Astrocyte (in vitro differentiated cells and primary cell): ENCODE measurements at regions not wholly inside any gene's neighbourhood (a gene's known extent, or its start where the extent isn't known, plus 50 kb on each side); places are given as distances from the start of the nearest gene placed in this dataset.
A peak's percentile ranks its signal among the peaks of the same experiment; 100 is the strongest.

Experiments used
- DNase-seq: peaks from one replicate; pipeline ENCODE4 v3.0.0-alpha.2; 2010; ENCODE audit warnings: low read depth
- FAIRE-seq: peaks from 2 replicates; lab custom pipeline; 2011; peaks lifted over from hg19 to GRCh38; lab: Jason Lieb, UNC
- H2AFZ ChIP-seq: 2 replicates; pipeline ENCODE4 v1.6.0; 2012; ENCODE audit warnings: low read depth, low read length, inconsistent platforms
- H3K27ac ChIP-seq: 2 replicates; pipeline ENCODE4 v1.5.1; 2011; ENCODE audit warnings: low read depth, low read length, inconsistent platforms
- H3K27me3 ChIP-seq: 2 replicates; pipeline ENCODE4 v1.6.0; 2011; ENCODE audit warnings: low read length, inconsistent platforms; ENCODE audit not compliant: insufficient read depth
- H3K36me3 ChIP-seq: 2 replicates; pipeline ENCODE4 v1.5.1; 2011; ENCODE audit warnings: low read length, inconsistent platforms; ENCODE audit not compliant: insufficient read depth
- H3K4me1 ChIP-seq: 2 replicates; pipeline ENCODE4 v1.5.1; 2011; ENCODE audit warnings: low read length, inconsistent platforms; ENCODE audit not compliant: insufficient read depth
- H3K4me2 ChIP-seq: 2 replicates; pipeline ENCODE4 v1.6.0; 2012; ENCODE audit warnings: low read length, inconsistent platforms
- H3K4me3 ChIP-seq: 2 replicates; pipeline ENCODE4 v1.5.1; 2011; ENCODE audit warnings: low read depth, mild to moderate bottlenecking, low read length, inconsistent platforms; ENCODE audit not compliant: insufficient read depth
- H3K79me2 ChIP-seq: 2 replicates; pipeline ENCODE4 v1.6.0; 2012; ENCODE audit warnings: mild to moderate bottlenecking, low read length, inconsistent platforms; ENCODE audit not compliant: insufficient read depth
- H3K9ac ChIP-seq: 2 replicates; pipeline ENCODE4 v1.6.0; 2012; ENCODE audit warnings: mild to moderate bottlenecking, low read length, inconsistent platforms
- H3K9me3 ChIP-seq: 2 replicates; pipeline ENCODE4 v1.5.1; 2012; ENCODE audit warnings: low read depth, mild to moderate bottlenecking, low read length, inconsistent platforms; ENCODE audit not compliant: insufficient read depth
- H4K20me1 ChIP-seq: 2 replicates; pipeline ENCODE4 v1.6.0; 2012; ENCODE audit warnings: low read length, inconsistent platforms; ENCODE audit not compliant: insufficient read depth
- H3K27ac Mint-ChIP-seq: one replicate; pipeline ENCODE4 v1.8.0; 2021; ENCODE audit warnings: mild to moderate bottlenecking, mixed read lengths; ENCODE audit not compliant: unreplicated experiment
- H3K27me3 Mint-ChIP-seq: one replicate; pipeline ENCODE4 v1.8.0; 2021; ENCODE audit warnings: low read depth, mixed read lengths; ENCODE audit not compliant: unreplicated experiment
- H3K36me3 Mint-ChIP-seq: one replicate; pipeline ENCODE4 v1.8.0; 2021; ENCODE audit warnings: low read depth, mixed read lengths; ENCODE audit not compliant: unreplicated experiment
- H3K4me1 Mint-ChIP-seq: one replicate; pipeline ENCODE4 v1.8.0; 2021; ENCODE audit warnings: low read depth, mixed read lengths; ENCODE audit not compliant: unreplicated experiment
- H3K4me3 Mint-ChIP-seq: one replicate; pipeline ENCODE4 v1.8.0; 2021; ENCODE audit warnings: mild to moderate bottlenecking, moderate library complexity, mixed read lengths; ENCODE audit not compliant: unreplicated experiment
- H3K9me3 Mint-ChIP-seq: one replicate; pipeline ENCODE4 v1.8.0; 2021; ENCODE audit warnings: mild to moderate bottlenecking, mixed read lengths; ENCODE audit not compliant: unreplicated experiment
- EZH2 ChIP-seq: IDR thresholded peaks from 2 replicates; pipeline ENCODE4 v1.6.1; 2012; ENCODE audit warnings: mild to moderate bottlenecking, low read length, inconsistent platforms; ENCODE audit not compliant: insufficient read depth
- TF ChIP-seq, protein P1 (sequence below): IDR thresholded peaks from 2 replicates; pipeline ENCODE4 v1.5.1; 2011; ENCODE audit warnings: low read depth, mild to moderate bottlenecking, inconsistent platforms, low read length, moderate library complexity; ENCODE audit not compliant: insufficient read depth

DNA sequence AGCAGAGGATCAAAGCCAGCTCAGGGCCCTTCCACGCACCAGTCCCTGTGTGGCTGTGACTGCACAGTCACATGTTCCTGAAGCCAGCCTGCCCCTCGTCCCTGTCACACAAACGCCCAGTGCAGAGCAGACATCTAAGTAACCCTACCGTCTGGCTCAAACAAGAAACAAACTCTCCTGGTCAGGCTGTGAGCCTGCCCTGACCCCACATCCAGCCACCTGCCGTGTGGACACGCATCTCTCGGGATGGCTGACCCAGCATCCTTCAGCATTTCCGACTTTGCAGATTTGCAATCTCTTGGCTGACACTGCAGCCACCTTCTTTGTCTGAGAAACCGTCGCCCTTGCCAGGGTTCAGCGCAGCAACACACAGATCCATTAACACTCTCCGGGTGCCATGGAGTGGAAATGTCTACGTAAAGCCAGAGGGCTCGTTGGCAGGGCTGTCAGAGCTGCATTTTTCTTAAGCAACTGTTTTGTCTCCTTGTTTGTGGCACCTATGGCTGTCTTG is 82.3 kb upstream of the ASAP2 start:
- no peak for DNase-seq
- Histone ChIP-seq H3K79me2 (no peaks in the 10 kb centered on the region), H3K27me3 (no peaks in the 10 kb centered on the region), H2AFZ (peak overlapping the region; percentile 58), H4K20me1 (no peaks in the 10 kb centered on the region), H3K4me2 (no peak overlapping the region), H3K9me3 (peaks cover 4% of the 10 kb centered on the region), H3K27ac (no peak overlapping the region), H3K36me3 (no peaks in the 10 kb centered on the region), H3K4me3 (no peak overlapping the region), H3K9ac (no peak overlapping the region), H3K4me1 (no peaks in the 10 kb centered on the region)
- Mint-ChIP-seq H3K27me3 (peaks cover 13% of the 10 kb centered on the region), H3K27ac (no peak overlapping the region), H3K9me3 (peaks cover 7% of the 10 kb centered on the region), H3K4me3 (no peak overlapping the region), H3K4me1 (no peaks in the 10 kb centered on the region), H3K36me3 (peaks cover 5% of the 10 kb centered on the region)
- no peak for FAIRE-seq
- TF ChIP-seq EZH2: no peak
- TF ChIP-seq, protein P1, sequence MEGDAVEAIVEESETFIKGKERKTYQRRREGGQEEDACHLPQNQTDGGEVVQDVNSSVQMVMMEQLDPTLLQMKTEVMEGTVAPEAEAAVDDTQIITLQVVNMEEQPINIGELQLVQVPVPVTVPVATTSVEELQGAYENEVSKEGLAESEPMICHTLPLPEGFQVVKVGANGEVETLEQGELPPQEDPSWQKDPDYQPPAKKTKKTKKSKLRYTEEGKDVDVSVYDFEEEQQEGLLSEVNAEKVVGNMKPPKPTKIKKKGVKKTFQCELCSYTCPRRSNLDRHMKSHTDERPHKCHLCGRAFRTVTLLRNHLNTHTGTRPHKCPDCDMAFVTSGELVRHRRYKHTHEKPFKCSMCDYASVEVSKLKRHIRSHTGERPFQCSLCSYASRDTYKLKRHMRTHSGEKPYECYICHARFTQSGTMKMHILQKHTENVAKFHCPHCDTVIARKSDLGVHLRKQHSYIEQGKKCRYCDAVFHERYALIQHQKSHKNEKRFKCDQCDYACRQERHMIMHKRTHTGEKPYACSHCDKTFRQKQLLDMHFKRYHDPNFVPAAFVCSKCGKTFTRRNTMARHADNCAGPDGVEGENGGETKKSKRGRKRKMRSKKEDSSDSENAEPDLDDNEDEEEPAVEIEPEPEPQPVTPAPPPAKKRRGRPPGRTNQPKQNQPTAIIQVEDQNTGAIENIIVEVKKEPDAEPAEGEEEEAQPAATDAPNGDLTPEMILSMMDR: no peak

DNA sequence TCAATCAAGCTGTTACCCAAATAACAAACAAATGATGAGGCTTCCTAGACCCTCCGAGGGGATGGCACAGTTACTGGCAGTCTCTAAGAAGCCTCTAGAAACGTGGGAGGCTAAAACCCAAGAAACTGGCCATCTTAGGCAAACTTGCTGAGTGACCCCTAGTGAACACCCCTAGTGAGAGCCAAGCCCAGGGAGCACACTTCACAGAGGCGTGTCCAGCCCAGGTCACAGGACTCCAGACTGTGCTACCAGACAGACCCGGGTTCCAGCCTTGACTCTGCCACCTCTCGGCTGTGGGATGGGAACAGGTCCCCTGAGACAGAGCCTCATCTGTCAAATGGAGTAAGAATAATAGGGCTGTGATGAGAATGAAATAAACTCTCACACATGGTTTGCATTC is 83.5 kb upstream of the ASAP2 start:
- FAIRE-seq: no peak
- no peaks in the 10 kb centered on the region for H3K36me3 ChIP-seq
- H3K9me3 ChIP-seq: peaks cover 4% of the 10 kb centered on the region
- Mint-ChIP-seq H3K9me3 (peaks cover 7% of the 10 kb centered on the region), H3K27me3 (peaks cover 13% of the 10 kb centered on the region), H3K36me3 (peaks cover 5% of the 10 kb centered on the region), H3K4me3 (no peak overlapping the region), H3K4me1 (no peaks in the 10 kb centered on the region), H3K27ac (no peak overlapping the region)
- no peaks in the 10 kb centered on the region for H3K4me1 ChIP-seq
- TF ChIP-seq, protein P1: no peak
- TF ChIP-seq EZH2: no peak
- H3K79me2 ChIP-seq: no peaks in the 10 kb centered on the region
- DNase-seq: no peak
- no peaks in the 10 kb centered on the region for H3K27me3 ChIP-seq
- H2AFZ ChIP-seq: no peak overlapping the region
- no peak overlapping the region for H3K9ac ChIP-seq
- H3K4me3 ChIP-seq: no peak overlapping the region
- no peak overlapping the region for H3K4me2 ChIP-seq
- no peaks in the 10 kb centered on the region for H4K20me1 ChIP-seq
- H3K27ac ChIP-seq: no peak overlapping the region

DNA sequence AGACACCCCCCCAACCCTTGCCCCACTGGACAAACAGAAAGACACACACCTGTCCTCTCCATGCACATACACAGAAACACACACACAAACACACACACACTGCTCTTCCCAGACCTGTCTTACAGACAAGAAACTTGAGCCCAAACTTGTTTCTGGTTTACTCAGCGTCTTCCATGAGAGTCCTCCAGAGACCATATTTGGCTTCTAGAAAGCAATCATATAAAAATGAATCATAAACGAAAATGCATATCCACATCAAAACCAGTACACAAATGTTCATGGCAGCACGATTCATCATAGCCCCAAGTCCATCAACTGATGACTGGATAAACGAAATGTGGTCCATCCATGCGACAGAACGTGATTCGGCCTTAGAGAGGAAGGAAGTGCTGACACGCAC is 84.2 kb upstream of the ASAP2 start:
- no peaks in the 10 kb centered on the region for H3K4me1 Mint-ChIP-seq
- H3K4me1 ChIP-seq: no peaks in the 10 kb centered on the region
- TF ChIP-seq, protein P1: no peak
- TF ChIP-seq EZH2: no peak
- H2AFZ ChIP-seq: no peak overlapping the region
- DNase-seq: no peak
- no peak overlapping the region for H3K4me3 ChIP-seq
- no peak for FAIRE-seq
- peaks cover 9% of the 10 kb centered on the region for H3K9me3 Mint-ChIP-seq
- no peaks in the 10 kb centered on the region for H3K36me3 ChIP-seq
- H3K4me2 ChIP-seq: no peak overlapping the region
- no peaks in the 10 kb centered on the region for H3K27me3 ChIP-seq
- no peak overlapping the region for H3K9ac ChIP-seq
- peaks cover 5% of the 10 kb centered on the region for H3K36me3 Mint-ChIP-seq
- H3K27ac ChIP-seq: no peak overlapping the region
- H3K4me3 Mint-ChIP-seq: no peak overlapping the region
- H3K27me3 Mint-ChIP-seq: peaks cover 13% of the 10 kb centered on the region
- no peak overlapping the region for H3K27ac Mint-ChIP-seq
- peaks cover 4% of the 10 kb centered on the region for H3K9me3 ChIP-seq
- H4K20me1 ChIP-seq: no peaks in the 10 kb centered on the region
- H3K79me2 ChIP-seq: no peaks in the 10 kb centered on the region
